Left kidney (tissue), 1 donor: ENCODE measurements at regions not wholly inside any gene's neighbourhood (a gene's known extent, or its start where the extent isn't known, plus 50 kb on each side); places are given as distances from the start of the nearest gene placed in this dataset.
"Not testable (repeated sequence)": the region's sequence is repeated elsewhere in the genome, so short reads cannot be mapped to it uniquely, and the experiment has no call there.

Source experiments
- DNase-seq: peaks from one replicate; pipeline ENCODE4 v3.0.0-alpha.2; 2013

GRCh38 chr4:84279678-84280077 lies 219.4 kb downstream of the NKX6-1 start:
- no peak for DNase-seq

GRCh38 chr4:84277923-84278322 lies 221.2 kb downstream of the NKX6-1 start:
- no peak for DNase-seq

GRCh38 chr4:84276752-84277151 lies 222.3 kb downstream of the NKX6-1 start:
- no peak for DNase-seq

GRCh38 chr4:84269536-84270044 lies 229.5 kb downstream of the NKX6-1 start:
- no peak for DNase-seq

- no peak for DNase-seq
Measured at GRCh38 chr4:84264652-84265051, 234.4 kb downstream of the NKX6-1 start.

- no peak for DNase-seq
Measured at GRCh38 chr4:84263415-84263814, 235.7 kb downstream of the NKX6-1 start.

GRCh38 chr4:84260495-84260894 lies 238.6 kb downstream of the NKX6-1 start:
- DNase-seq = no peak

- DNase-seq = no peak
Measured at GRCh38 chr4:84258905-84259830, 239.9 kb downstream of the NKX6-1 start.

GRCh38 chr4:84254537-84254936 lies 244.6 kb downstream of the NKX6-1 start:
- DNase-seq = no peak

- DNase-seq = no peak
Measured at GRCh38 chr4:84249521-84249920, 249.6 kb downstream of the NKX6-1 start.

GRCh38 chr4:84245042-84245441 lies 254.1 kb downstream of the NKX6-1 start:
- not testable (repeated sequence) for DNase-seq

GRCh38 chr4:84244346-84244801 lies 254.7 kb downstream of the NKX6-1 start:
- DNase-seq = not testable (repeated sequence)

GRCh38 chr4:84243685-84244084 lies 255.4 kb downstream of the NKX6-1 start:
- no peak for DNase-seq

- no peak for DNase-seq
Measured at GRCh38 chr4:84239278-84239845, 259.7 kb downstream of the NKX6-1 start.

GRCh38 chr4:84238247-84239090 lies 260.6 kb downstream of the NKX6-1 start:
- peak; percentile 14 for DNase-seq

- DNase-seq = no peak
Measured at GRCh38 chr4:84237008-84237407, 262.1 kb downstream of the NKX6-1 start.

- no peak for DNase-seq
Measured at GRCh38 chr4:84235126-84235944, 263.8 kb downstream of the NKX6-1 start.

GRCh38 chr4:84232309-84233095 lies 266.6 kb downstream of the NKX6-1 start:
- DNase-seq = no peak

GRCh38 chr4:84231539-84232055 lies 267.5 kb downstream of the NKX6-1 start:
- no peak for DNase-seq

GRCh38 chr4:84224522-84224921 lies 274.6 kb downstream of the NKX6-1 start:
- DNase-seq = no peak
